ENCODE measurements at regions not wholly inside any gene's neighbourhood (a gene's known extent, or its start where the extent isn't known, plus 50 kb on each side); places are given as distances from the start of the nearest gene placed in this dataset.
"Not testable (repeated sequence)": the region's sequence is repeated elsewhere in the genome, so short reads cannot be mapped to it uniquely, and the experiment has no call there.

DNA sequence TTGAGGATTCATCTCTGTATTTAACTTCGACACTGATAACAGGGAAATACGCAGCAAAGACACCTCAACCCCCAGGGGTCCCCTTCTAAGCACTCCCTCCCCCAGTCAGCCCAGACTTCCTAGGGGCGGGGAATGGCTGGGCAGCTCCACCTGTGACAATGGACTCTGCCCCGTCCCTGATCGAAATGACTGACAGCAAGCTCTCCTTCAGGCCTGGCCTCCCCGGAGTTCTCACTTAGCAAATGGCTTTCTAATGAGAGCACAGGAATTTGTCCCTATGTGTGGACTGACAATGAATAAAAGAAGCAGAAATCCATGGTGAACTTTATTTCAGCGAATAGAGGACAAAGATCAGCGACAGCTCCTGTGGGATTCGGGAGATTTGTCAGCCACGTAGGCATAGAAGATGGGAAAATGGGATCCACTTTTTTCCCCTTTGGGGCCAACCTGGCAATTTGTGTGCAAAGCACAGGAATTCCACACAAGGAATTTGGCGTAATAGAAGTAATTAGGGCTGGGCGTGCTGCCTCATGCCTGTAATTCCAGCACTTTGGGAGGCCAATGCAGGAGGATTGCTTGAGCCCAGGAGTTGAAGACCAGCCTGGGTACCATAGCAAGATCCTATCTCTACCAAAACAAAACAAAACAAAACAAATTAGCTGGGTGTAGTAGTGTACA, 63.8 kb downstream of the TNFAIP2 start:
- DNase-seq (ENCODE audit: low read depth): no peak

DNA sequence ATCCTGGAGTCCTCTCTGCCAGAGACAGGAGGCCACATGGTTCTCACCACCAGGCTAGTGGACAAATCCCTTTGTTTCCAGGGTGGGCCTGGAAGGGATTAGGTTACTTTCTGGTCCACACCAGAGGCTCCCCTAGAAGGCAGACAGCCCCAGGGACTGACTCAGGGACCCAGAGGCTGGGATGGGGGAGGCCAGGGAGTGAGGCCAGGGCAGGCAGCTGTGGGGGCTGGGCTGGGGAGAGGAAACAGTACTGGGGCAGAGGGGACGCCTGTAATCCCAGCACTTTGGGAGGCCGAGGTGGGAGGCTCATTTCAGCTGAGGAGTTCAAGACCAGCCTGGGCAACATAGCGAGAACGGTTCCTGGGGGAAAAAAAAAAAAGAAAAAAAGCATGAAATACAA, 64.7 kb downstream of the TNFAIP2 start:
- no peak for DNase-seq (ENCODE audit: low read depth)

DNA sequence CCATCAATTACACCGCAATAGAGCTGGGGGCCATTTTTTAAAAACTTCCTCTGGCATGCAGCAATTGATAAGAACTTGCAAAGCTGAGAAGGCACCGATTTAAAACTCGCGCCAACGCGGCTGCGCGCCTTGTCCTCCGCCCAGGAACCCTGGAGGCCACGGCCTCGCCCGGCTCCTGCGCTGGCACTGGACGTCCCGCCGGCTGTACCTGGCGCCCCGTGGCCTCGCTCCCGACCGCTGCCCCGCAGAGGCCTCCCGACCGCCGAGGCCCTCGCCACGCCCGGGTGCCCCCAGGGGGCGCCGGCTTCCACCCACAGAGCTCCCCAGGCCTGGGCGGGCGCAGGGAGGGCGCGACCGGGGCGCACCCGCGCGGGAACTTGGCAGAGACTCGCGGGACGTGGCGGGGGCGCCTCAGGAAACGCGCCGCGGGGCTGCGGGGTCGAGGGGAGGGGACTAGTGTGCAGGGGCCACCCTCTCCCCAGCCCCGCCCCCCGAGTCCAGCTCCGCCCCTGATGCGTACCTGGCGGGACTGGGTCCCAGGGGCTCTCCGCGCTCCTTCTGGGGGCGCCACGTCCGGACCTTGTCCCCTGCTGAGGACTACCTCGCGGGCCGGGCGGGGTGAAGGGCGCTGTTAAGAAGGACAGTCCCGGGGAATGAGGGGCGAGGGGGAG, 65.7 kb downstream of the TNFAIP2 start:
- DNase-seq (ENCODE audit: low read depth): peak; percentile 3

- DNase-seq (ENCODE audit: low read depth): no peak
Measured at GRCh38 chr14:103189481-103190470, 66.5 kb downstream of the TNFAIP2 start.

DNA sequence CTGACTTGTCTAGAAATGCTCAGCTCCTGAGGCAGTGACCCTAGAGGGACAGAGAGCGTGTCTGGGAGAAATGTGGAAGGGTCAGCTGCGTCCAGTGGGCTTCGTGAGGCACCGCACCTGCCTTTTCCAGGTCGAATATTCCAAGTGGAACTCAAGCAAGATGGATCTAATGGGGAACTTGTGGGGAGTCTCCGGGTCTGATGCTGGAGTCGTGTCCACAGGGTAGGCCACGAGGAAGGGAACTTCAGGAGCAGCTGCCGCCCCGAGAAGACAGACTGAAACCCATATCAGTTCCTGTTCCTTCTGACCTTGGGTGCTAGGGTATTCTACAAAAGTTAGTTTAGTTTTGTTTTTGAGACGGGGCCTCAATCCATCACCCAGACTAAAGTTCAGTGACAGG, 67.5 kb downstream of the TNFAIP2 start:
- no peak for DNase-seq (ENCODE audit: low read depth)

- no peak for DNase-seq (ENCODE audit: low read depth)
Measured at GRCh38 chr14:103191844-103192243, 68.6 kb downstream of the TNFAIP2 start.

GRCh38 chr14:103192246-103192840, 69.1 kb downstream of the TNFAIP2 start:
- no peak for DNase-seq (ENCODE audit: low read depth)

GRCh38 chr14:103192861-103193260, 69.6 kb downstream of the TNFAIP2 start:
- DNase-seq (ENCODE audit: low read depth): not testable (repeated sequence)

DNA sequence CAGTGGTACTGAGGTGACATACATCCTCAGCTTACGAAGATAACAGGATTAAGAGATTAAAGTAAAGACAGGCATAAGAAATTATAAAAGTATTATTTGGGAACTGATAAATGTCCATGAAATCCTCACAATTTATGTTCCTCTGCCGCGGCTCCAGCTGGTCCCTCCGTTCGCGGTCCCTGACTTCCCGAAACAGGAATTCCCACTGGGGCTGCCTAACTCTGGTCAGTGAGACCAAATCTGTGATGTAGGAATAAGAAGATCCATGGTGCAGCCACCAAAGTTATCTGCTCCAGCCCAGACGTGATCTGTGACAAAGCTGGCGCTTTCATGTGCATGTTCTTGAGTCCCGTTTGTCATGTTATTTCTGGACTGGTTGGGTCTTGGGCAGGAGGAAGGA, 70.2 kb downstream of the TNFAIP2 start:
- not testable (repeated sequence) for DNase-seq (ENCODE audit: low read depth)

DNA sequence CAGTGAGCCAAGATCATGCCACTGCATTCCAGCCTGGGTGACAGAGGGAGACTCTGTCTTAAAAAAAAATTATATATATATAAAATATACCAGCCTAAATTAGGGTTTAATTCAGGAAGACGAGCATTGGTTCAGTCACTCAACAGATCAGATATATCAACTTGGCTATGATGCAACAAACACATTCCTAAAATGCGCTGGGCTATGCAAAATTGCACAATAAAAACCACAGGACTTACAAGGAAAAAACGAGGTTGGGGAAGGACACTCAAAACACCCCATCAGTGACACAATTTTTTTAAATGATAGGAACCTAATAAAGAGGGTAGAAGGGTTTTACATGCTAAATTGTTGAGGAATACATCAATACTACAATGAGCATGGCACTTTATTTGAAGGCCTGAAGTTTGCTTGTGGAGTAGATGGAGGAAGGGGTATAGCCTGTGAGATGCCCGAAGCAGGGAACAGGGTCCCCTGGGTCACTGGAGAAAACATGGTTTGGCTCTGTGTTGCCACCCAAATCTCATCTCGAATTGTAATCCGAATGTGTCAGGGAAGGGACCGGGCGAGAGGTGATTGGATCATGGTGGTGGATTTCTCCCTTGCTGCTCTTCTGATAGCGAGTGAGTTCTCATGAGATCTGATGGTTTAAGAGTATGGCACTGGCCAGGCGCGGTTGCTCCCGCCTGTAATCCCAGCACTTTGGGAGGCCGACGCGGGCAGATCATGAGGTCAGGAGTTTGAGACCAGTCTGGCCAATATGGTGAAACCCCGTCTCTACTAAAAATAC, 71.2 kb downstream of the TNFAIP2 start:
- no peak for DNase-seq (ENCODE audit: low read depth)

GRCh38 chr14:103195828-103196615, 72.8 kb downstream of the TNFAIP2 start:
- no peak for DNase-seq (ENCODE audit: low read depth)

GRCh38 chr14:103196716-103197115, 73.5 kb downstream of the TNFAIP2 start:
- no peak for DNase-seq (ENCODE audit: low read depth)

- no peak for DNase-seq (ENCODE audit: low read depth)
Measured at GRCh38 chr14:103198131-103199105, 75.2 kb downstream of the TNFAIP2 start.

DNA sequence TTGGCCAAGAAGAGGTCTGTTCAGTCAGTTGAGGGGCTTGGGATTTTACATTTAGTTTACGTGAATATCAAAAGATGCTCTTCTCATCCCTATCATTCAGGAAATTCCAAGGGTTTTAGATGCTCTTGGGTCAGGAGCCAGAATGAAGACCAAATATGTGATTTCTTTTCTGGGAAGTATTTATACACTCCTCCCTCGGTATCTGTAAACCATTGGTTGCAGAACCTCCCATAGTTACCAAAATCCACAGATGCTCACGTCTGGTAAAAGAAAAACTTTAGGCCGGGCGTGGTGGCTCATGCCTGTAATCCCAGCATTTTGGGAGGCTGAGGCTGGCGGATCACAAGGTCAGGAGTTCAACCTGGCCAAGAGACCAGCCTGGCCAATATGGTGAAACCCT, 75.9 kb downstream of the TNFAIP2 start:
- no peak for DNase-seq (ENCODE audit: low read depth)

DNA sequence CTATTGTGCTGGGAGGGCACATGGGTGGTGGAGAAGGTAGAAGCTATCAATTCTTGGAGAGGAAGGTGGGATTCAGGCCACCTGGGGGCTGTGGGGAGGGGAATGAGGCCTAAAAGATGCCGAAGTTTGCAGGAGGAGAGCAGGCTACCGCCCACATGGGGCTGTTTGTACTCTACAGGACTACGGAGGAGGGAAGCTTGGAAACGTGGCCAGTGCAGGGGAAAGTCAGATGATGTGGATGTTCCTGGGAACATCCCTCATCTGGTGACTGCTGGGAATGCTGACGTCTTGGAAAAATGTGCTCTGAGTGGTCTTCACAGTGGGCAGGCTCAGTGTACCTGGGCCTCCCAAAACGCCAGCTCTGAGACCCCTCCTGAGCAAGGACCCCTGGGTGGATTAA, 78.5 kb downstream of the TNFAIP2 start:
- no peak for DNase-seq (ENCODE audit: low read depth)

GRCh38 chr14:103204852-103205540, 81.7 kb downstream of the TNFAIP2 start:
- DNase-seq (ENCODE audit: low read depth): no peak

DNA sequence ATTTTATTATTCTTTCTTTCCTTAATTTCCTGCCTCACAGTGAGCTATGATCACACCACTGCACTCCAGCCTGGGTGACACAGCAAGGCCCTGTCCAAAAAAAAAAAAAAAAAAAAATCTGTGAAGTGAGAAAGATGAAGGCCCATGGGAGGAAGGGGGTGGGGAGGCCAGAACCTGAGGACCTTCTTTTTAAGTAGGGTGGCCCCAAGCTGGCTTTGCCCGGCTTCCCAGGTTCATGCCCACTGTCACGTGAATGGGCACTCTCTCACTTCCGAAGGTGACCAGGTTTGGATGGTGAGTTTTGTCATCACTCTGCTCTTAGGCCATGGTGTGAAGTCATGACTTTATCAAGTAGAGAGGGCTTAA, 82.3 kb downstream of the TNFAIP2 start:
- no peak for DNase-seq (ENCODE audit: low read depth)

GRCh38 chr14:103206023-103206481, 82.8 kb downstream of the TNFAIP2 start:
- DNase-seq (ENCODE audit: low read depth): no peak

All from activated T-cell treated with anti-CD3 and anti-CD28 coated beads for 24 hours (primary cell).